ENCODE measurements at regions not wholly inside any gene's neighbourhood (a gene's known extent, or its start where the extent isn't known, plus 50 kb on each side); places are given as distances from the start of the nearest gene placed in this dataset.

DNA sequence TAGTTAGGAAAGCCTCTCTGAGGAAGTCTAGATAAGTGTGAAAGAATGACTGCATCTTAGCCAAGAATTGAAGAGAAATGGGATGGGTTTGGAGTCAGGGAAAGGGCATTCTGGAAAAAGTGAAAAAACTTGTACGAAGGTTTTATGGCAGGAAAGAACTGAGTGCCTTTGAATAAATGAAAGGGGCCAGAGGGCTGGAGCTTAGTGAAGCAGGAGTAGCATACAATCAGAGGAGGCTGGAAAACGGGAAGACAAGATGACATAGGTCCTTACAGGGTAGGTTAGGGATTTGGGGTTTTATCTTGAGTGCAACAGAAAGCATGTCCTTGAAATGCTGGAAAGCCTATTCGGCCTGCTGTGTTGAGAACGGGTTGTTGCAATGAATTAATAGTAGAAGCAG is 152.6 kb upstream of the RND3 start:
- Histone ChIP-seq H3K4me3 (no peak overlapping the region), H3K36me3 (replicated peaks; ENCODE audit: insufficient read depth, low read depth) (no peaks in the 10 kb centered on the region), H2AFZ (no peak overlapping the region), H3K27me3 (no peaks in the 10 kb centered on the region), H3K79me2 (no peaks in the 10 kb centered on the region), H3K4me1 (ENCODE audit: insufficient read depth) (peaks cover 4% of the 10 kb centered on the region), H3K27ac (no peak overlapping the region), H3K4me2 (peak overlapping the region; percentile 15), H3K9me2 (replicated peaks; ENCODE audit: insufficient read depth) (no peaks in the 10 kb centered on the region), H3K9me3 (ENCODE audit: low read depth) (no peaks in the 10 kb centered on the region), H4K20me1 (ENCODE audit: insufficient read depth, poor library complexity, severe bottlenecking) (no peaks in the 10 kb centered on the region)
- 44% methylated on average over 4 of the region's 4 CpGs for WGBS (ENCODE audit: low lambda C conversion rate, missing lambda C conversion rate)
- no peak for DNase-seq (ENCODE audit: low spot score)
- no peak for TF ChIP-seq EZH2 (IDR thresholded peaks at IDR 0.05; ENCODE audit: borderline replicate concordance)
- TF ChIP-seq EZH2phosphoT487 (IDR thresholded peaks at IDR 0.05; ENCODE audit: low read depth, severe bottlenecking, unreplicated experiment) = no peak
- TF ChIP-seq, protein P1, sequence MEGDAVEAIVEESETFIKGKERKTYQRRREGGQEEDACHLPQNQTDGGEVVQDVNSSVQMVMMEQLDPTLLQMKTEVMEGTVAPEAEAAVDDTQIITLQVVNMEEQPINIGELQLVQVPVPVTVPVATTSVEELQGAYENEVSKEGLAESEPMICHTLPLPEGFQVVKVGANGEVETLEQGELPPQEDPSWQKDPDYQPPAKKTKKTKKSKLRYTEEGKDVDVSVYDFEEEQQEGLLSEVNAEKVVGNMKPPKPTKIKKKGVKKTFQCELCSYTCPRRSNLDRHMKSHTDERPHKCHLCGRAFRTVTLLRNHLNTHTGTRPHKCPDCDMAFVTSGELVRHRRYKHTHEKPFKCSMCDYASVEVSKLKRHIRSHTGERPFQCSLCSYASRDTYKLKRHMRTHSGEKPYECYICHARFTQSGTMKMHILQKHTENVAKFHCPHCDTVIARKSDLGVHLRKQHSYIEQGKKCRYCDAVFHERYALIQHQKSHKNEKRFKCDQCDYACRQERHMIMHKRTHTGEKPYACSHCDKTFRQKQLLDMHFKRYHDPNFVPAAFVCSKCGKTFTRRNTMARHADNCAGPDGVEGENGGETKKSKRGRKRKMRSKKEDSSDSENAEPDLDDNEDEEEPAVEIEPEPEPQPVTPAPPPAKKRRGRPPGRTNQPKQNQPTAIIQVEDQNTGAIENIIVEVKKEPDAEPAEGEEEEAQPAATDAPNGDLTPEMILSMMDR (IDR thresholded peaks at IDR 0.05; ENCODE audit: poor library complexity) = no peak

DNA sequence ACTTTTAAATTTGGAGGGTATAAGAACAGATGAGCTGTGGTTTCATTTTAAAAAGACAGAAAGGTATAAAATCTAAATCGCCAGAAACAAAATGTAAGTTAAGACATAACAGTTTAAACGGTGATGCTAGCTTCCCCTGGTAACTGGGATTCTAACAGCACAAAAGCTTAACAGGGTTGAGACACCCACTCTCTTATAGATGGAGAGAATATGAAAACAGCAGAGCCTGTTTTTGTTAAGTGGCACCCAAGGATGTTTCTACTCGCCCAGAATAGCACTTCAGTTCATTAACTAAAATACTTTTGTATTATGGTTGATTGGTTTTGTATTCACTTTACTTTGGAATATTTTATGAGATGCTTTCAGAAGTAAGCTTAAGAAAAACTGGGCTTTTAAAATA is 151.9 kb upstream of the RND3 start:
- H3K36me3 ChIP-seq (replicated peaks; ENCODE audit: insufficient read depth, low read depth) = no peaks in the 10 kb centered on the region
- no peak overlapping the region for H3K4me3 ChIP-seq
- H3K79me2 ChIP-seq = no peaks in the 10 kb centered on the region
- no peaks in the 10 kb centered on the region for H3K27me3 ChIP-seq
- peak overlapping the region; percentile 15 for H3K4me2 ChIP-seq
- H2AFZ ChIP-seq = no peak overlapping the region
- WGBS (ENCODE audit: low lambda C conversion rate, missing lambda C conversion rate) = 46% methylated on average over 3 of the region's 3 CpGs
- no peak overlapping the region for H3K27ac ChIP-seq
- H4K20me1 ChIP-seq (ENCODE audit: insufficient read depth, poor library complexity, severe bottlenecking) = no peaks in the 10 kb centered on the region
- no peaks in the 10 kb centered on the region for H3K9me2 ChIP-seq (replicated peaks; ENCODE audit: insufficient read depth)
- H3K4me1 ChIP-seq (ENCODE audit: insufficient read depth) = no peaks in the 10 kb centered on the region
- no peaks in the 10 kb centered on the region for H3K9me3 ChIP-seq (ENCODE audit: low read depth)
- TF ChIP-seq EZH2phosphoT487 (IDR thresholded peaks at IDR 0.05; ENCODE audit: low read depth, severe bottlenecking, unreplicated experiment) (no peak), EZH2 (IDR thresholded peaks at IDR 0.05; ENCODE audit: borderline replicate concordance) (no peak)
- TF ChIP-seq, protein P1 (IDR thresholded peaks at IDR 0.05; ENCODE audit: poor library complexity) = no peak
- DNase-seq (ENCODE audit: low spot score) = no peak

DNA sequence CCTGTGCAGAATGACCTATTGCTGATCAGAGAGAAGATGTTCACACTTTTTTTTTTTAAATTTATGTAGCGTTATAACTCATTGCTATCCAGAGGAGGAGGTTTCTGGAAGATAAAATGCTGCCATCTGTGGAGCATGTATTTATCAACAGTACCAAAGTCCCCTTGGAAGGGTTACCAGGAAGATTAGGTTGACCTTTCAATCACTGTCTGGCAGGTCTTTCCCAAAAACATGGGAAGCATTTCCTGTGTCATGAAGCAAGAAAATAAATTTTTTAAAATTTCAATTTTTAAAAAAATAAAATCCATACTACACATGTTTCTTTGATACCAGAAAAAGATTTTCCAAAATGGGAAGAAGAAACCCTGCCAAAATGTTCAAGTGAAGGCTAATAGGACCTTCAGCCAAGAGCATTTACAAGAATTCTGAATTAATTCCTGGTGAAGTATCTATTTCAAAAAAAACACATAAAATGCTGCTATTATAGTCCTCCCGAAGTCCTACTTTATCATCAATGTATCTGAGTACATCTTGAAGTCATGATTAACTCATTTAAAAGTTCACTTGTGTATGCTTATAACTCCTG is 143.9 kb upstream of the RND3 start:
- Histone ChIP-seq H3K4me2 (no peak overlapping the region), H3K79me2 (no peaks in the 10 kb centered on the region), H3K4me3 (no peak overlapping the region), H3K27ac (peak overlapping the region; percentile 91), H3K4me1 (ENCODE audit: insufficient read depth) (no peaks in the 10 kb centered on the region), H3K9me2 (replicated peaks; ENCODE audit: insufficient read depth) (no peaks in the 10 kb centered on the region), H3K36me3 (replicated peaks; ENCODE audit: insufficient read depth, low read depth) (no peaks in the 10 kb centered on the region), H2AFZ (no peak overlapping the region), H3K9me3 (ENCODE audit: low read depth) (no peaks in the 10 kb centered on the region), H3K27me3 (no peaks in the 10 kb centered on the region), H4K20me1 (ENCODE audit: insufficient read depth, poor library complexity, severe bottlenecking) (no peaks in the 10 kb centered on the region)
- 82% methylated on average over 2 of the region's 2 CpGs for WGBS (ENCODE audit: low lambda C conversion rate, missing lambda C conversion rate)
- TF ChIP-seq, protein P1 (IDR thresholded peaks at IDR 0.05; ENCODE audit: poor library complexity) = no peak
- TF ChIP-seq EZH2 (IDR thresholded peaks at IDR 0.05; ENCODE audit: borderline replicate concordance) (no peak), EZH2phosphoT487 (IDR thresholded peaks at IDR 0.05; ENCODE audit: low read depth, severe bottlenecking, unreplicated experiment) (no peak)
- no peak for DNase-seq (ENCODE audit: low spot score)
